ENCODE measurements at regions not wholly inside any gene's neighbourhood (a gene's known extent, or its start where the extent isn't known, plus 50 kb on each side); places are given as distances from the start of the nearest gene placed in this dataset.

- Histone ChIP-seq H3K27me3 (ENCODE audit: low read depth) (peaks cover 38% of the 10 kb centered on the region), H3K4me1 (no peaks in the 10 kb centered on the region), H3K4me3 (no peak overlapping the region), H3K36me3 (no peaks in the 10 kb centered on the region), H3K9me3 (replicated peaks) (no peaks in the 10 kb centered on the region), H3K27ac (replicated peaks) (no peak overlapping the region)
- intact Hi-C loops (cut with micrococcal nuclease): no loop called here
- no peak for DNase-seq
- no peak for TF ChIP-seq CTCF (IDR thresholded peaks at IDR 0.05; ENCODE audit: borderline replicate concordance)
Measured at GRCh38 chr19:31205887-31206518, 143.2 kb downstream of the TSHZ3 start.

- Histone ChIP-seq H3K36me3 (no peaks in the 10 kb centered on the region), H3K9me3 (replicated peaks) (no peaks in the 10 kb centered on the region), H3K4me3 (no peak overlapping the region), H3K27ac (replicated peaks) (no peak overlapping the region), H3K4me1 (no peaks in the 10 kb centered on the region), H3K27me3 (ENCODE audit: low read depth) (peaks cover 21% of the 10 kb centered on the region)
- no peak for TF ChIP-seq CTCF (IDR thresholded peaks at IDR 0.05; ENCODE audit: borderline replicate concordance)
- intact Hi-C loops (cut with micrococcal nuclease): no loop called here
- no peak for DNase-seq
Measured at GRCh38 chr19:31204115-31204514, 145.1 kb downstream of the TSHZ3 start.

GRCh38 chr19:31185261-31185660 lies 164.0 kb downstream of the TSHZ3 start:
- no peak overlapping the region for H3K27ac ChIP-seq (replicated peaks)
- no peaks in the 10 kb centered on the region for H3K36me3 ChIP-seq
- intact Hi-C loops (cut with micrococcal nuclease): no loop called here
- H3K9me3 ChIP-seq (replicated peaks): peaks cover 34% of the 10 kb centered on the region
- H3K27me3 ChIP-seq (ENCODE audit: low read depth): no peaks in the 10 kb centered on the region
- no peak for DNase-seq
- no peak overlapping the region for H3K4me3 ChIP-seq
- H3K4me1 ChIP-seq: no peaks in the 10 kb centered on the region
- no peak for TF ChIP-seq CTCF (IDR thresholded peaks at IDR 0.05; ENCODE audit: borderline replicate concordance)

- Histone ChIP-seq H3K4me1 (no peaks in the 10 kb centered on the region), H3K36me3 (no peaks in the 10 kb centered on the region), H3K27ac (replicated peaks) (no peak overlapping the region), H3K9me3 (replicated peaks) (no peaks in the 10 kb centered on the region), H3K4me3 (no peak overlapping the region), H3K27me3 (ENCODE audit: low read depth) (peaks cover 10% of the 10 kb centered on the region)
- intact Hi-C loops (cut with micrococcal nuclease): no loop called here
- no peak for DNase-seq
- TF ChIP-seq CTCF (IDR thresholded peaks at IDR 0.05; ENCODE audit: borderline replicate concordance): no peak
Measured at GRCh38 chr19:31181535-31181934, 167.7 kb downstream of the TSHZ3 start.

GRCh38 chr19:31180907-31181306 lies 168.3 kb downstream of the TSHZ3 start:
- H3K4me1 ChIP-seq: no peaks in the 10 kb centered on the region
- no peak for DNase-seq
- no peaks in the 10 kb centered on the region for H3K9me3 ChIP-seq (replicated peaks)
- H3K27ac ChIP-seq (replicated peaks): no peak overlapping the region
- peaks cover 15% of the 10 kb centered on the region for H3K27me3 ChIP-seq (ENCODE audit: low read depth)
- H3K4me3 ChIP-seq: no peak overlapping the region
- intact Hi-C loops (cut with micrococcal nuclease): no loop called here
- no peak for TF ChIP-seq CTCF (IDR thresholded peaks at IDR 0.05; ENCODE audit: borderline replicate concordance)
- no peaks in the 10 kb centered on the region for H3K36me3 ChIP-seq

All from left ventricle myocardium inferior (tissue), 1 donor.